Stimulated activated CD4-positive, alpha-beta T cell treated with anti-CD3 and anti-CD28 coated beads, TNF-alpha, amount 100 ng/mL, for 48 hours (primary cell): ENCODE measurements at regions not wholly inside any gene's neighbourhood (a gene's known extent, or its start where the extent isn't known, plus 50 kb on each side); places are given as distances from the start of the nearest gene placed in this dataset.
"Not testable (repeated sequence)": the region's sequence is repeated elsewhere in the genome, so short reads cannot be mapped to it uniquely, and the experiment has no call there.

Experiments used
- DNase-seq, 3 donors: peaks; one replicate each; pipeline ENCODE4 v3.0.0-alpha.2; 2020; ENCODE audit warnings: low read depth in 3 of 3

GRCh38 chr12:73009138-73009834 is 737.1 kb downstream of the TRHDE start:
- not testable (repeated sequence) for DNase-seq

GRCh38 chr12:73017981-73018380 is 745.8 kb downstream of the TRHDE start:
- no peak for DNase-seq

GRCh38 chr12:73053893-73054292 is 781.7 kb downstream of the TRHDE start:
- DNase-seq: no peak

- DNase-seq: no peak
Observed at GRCh38 chr12:73057428-73057827, 785.3 kb downstream of the TRHDE start.

- DNase-seq: no peak
Observed at GRCh38 chr12:73065913-73066312, 793.7 kb downstream of the TRHDE start.

- no peak for DNase-seq
Observed at GRCh38 chr12:73067616-73068015, 795.4 kb downstream of the TRHDE start.

GRCh38 chr12:73072214-73072613 is 800.0 kb downstream of the TRHDE start:
- DNase-seq: no peak

GRCh38 chr12:73076760-73077159 is 804.6 kb downstream of the TRHDE start:
- DNase-seq: no peak

GRCh38 chr12:73083736-73084135 is 811.6 kb downstream of the TRHDE start:
- DNase-seq: no peak

GRCh38 chr12:73106296-73106695 is 834.1 kb downstream of the TRHDE start:
- DNase-seq: no peak

GRCh38 chr12:73106896-73107295 is 834.7 kb downstream of the TRHDE start:
- no peak for DNase-seq

GRCh38 chr12:73110816-73111215 is 838.6 kb downstream of the TRHDE start:
- no peak for DNase-seq

- no peak for DNase-seq
Observed at GRCh38 chr12:73112035-73112816, 840.1 kb downstream of the TRHDE start.

GRCh38 chr12:73124480-73124879 is 852.3 kb downstream of the TRHDE start:
- DNase-seq: no peak

GRCh38 chr12:73125148-73125547 is 853.0 kb downstream of the TRHDE start:
- DNase-seq: no peak

GRCh38 chr12:73136386-73136785 is 864.2 kb downstream of the TRHDE start:
- no peak for DNase-seq

- not testable (repeated sequence) for DNase-seq
Observed at GRCh38 chr12:73139642-73140041, 867.5 kb downstream of the TRHDE start.

GRCh38 chr12:73158341-73158740 is 886.2 kb downstream of the TRHDE start:
- no peak for DNase-seq

GRCh38 chr12:73159954-73160353 is 887.8 kb downstream of the TRHDE start:
- no peak for DNase-seq

- DNase-seq: no peak
Observed at GRCh38 chr12:73161970-73162369, 889.8 kb downstream of the TRHDE start.

GRCh38 chr12:73180734-73181133 is 908.6 kb downstream of the TRHDE start:
- no peak for DNase-seq

- DNase-seq: no peak
Observed at GRCh38 chr12:73181244-73181643, 909.1 kb downstream of the TRHDE start.

- no peak for DNase-seq
Observed at GRCh38 chr12:73185403-73185802, 913.2 kb downstream of the TRHDE start.
